ENCODE measurements at regions not wholly inside any gene's neighbourhood (a gene's known extent, or its start where the extent isn't known, plus 50 kb on each side); places are given as distances from the start of the nearest gene placed in this dataset.

- no peak for DNase-seq
Measured at GRCh38 chr7:36011588-36011965, 141.5 kb upstream of the EEPD1 start.

GRCh38 chr7:36013246-36014014 lies 139.6 kb upstream of the EEPD1 start:
- no peak for DNase-seq

GRCh38 chr7:36014961-36015360 lies 138.1 kb upstream of the EEPD1 start:
- no peak for DNase-seq

GRCh38 chr7:36015733-36016132 lies 137.3 kb upstream of the EEPD1 start:
- no peak for DNase-seq

GRCh38 chr7:36016648-36017047 lies 136.4 kb upstream of the EEPD1 start:
- DNase-seq, result no peak

- DNase-seq, result no peak
Measured at GRCh38 chr7:36017111-36017510, 135.9 kb upstream of the EEPD1 start.

DNA sequence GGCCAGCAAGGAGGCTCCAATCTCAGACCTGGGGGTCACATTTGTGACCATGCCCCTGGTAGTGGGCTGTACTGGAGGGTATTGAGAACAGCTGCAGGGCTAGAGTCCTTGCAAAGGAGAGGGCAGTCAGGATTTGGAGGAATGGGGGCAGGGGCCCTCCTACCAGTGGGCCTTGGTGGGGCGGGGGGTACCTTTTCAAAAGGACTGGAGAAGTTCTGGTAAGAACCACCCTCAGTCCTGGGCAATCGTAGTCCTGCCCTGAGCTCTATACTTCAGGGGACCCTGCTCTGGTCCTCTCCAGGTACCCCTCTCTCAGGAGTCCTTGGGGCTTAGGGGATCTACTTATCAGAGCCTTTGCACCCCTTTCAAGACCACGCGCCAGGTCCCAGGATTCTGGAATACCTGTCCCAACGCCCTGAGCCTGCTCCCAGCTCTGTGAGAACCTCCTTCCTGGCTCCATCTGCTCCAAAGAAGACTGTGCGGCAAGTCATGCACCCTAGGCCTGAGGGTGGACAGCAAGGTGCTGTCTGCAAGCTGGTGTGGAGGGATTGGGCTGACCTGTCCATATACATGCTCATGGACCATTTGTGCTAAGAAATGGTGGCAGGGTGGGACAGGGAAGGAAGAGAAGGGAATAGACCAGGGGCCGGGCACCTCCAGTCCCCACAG lies 134.1 kb upstream of the EEPD1 start:
- no peak for DNase-seq

GRCh38 chr7:36019538-36019937 lies 133.5 kb upstream of the EEPD1 start:
- DNase-seq, result no peak

GRCh38 chr7:36019980-36020379 lies 133.1 kb upstream of the EEPD1 start:
- no peak for DNase-seq

DNA sequence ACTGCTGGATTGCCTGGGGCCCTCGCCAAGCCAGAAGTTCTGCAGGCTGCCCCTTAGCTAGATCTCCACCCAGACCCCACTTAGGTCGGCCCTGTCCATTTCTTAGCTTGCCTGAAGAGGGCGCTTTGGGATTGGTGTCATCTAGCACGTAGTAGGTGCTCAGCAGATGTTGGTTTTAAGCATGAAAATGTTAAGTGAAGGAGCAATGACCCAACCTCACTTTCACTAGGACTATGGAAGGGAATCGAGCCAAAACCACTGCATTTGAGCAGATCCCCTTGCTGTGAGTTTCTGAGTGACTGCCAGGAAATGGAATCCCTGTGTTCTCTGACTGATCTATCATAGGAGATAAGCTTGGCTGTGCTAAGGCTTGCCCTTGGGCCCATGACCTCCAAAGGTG lies 131.7 kb upstream of the EEPD1 start:
- DNase-seq, result no peak

- no peak for DNase-seq
Measured at GRCh38 chr7:36021917-36022550, 131.0 kb upstream of the EEPD1 start.

GRCh38 chr7:36023033-36023560 lies 130.0 kb upstream of the EEPD1 start:
- DNase-seq, result peak; percentile 36

DNA sequence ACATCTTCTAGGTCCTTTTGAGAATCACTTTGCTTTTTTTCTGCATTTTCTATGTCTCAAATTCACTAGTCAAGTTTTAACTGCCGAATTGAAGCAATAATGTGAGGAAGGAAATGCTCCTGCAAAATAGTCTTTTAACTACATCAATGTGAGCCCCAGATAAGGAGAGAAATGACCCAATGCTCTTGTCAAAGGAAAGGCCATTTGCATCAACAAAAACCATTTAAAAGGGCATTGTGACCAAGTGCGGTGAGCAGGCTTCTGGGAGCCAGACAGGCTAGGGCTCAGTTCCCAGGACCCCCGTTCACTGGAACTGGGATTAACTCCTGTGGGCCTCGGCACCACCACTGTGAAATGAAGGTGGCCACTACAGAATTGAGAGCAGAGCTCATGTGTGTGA lies 127.9 kb upstream of the EEPD1 start:
- DNase-seq, result no peak

GRCh38 chr7:36029311-36029710 lies 123.7 kb upstream of the EEPD1 start:
- no peak for DNase-seq

GRCh38 chr7:36029853-36030515 lies 123.1 kb upstream of the EEPD1 start:
- no peak for DNase-seq

GRCh38 chr7:36032361-36032818 lies 120.7 kb upstream of the EEPD1 start:
- DNase-seq, result no peak

DNA sequence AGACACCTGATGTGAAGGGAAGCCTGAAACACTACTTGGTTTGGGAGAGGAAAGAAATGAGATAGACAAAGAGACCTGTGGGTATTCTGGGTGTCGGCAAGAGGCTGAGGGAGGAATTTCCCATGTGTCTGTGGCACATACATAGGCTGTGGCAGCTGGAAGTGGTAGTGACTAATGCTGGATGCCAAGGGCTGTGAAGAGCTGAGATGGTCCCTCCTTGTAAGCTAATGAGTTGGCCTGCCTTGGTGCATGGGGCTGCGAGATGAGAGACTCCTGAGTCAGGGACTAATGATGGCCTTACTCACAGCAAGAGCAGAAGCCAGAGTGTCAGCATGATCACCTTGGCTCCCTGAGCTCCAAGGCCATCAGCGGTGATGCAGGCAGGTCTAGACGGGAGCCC lies 119.0 kb upstream of the EEPD1 start:
- DNase-seq, result no peak

DNA sequence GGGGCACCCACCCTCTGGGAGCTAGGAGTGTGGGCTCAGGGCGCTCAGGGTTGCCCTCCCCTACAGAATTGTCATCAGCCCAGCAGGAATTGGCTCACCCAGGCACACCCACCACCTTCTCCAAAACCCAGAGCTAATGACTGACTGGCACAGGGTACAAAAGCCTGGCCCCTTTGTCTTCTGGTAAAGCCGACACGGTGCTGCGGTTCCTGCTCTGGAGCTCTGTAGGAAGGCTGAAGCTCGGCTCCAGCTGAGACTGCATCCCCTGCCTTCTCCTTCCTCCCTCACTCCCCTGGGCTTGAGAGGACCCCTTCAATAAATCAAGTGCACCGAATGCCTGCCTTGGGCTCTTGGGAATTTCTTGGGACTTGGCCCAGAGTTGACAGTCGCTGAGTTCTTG lies 117.9 kb upstream of the EEPD1 start:
- DNase-seq, result no peak

DNA sequence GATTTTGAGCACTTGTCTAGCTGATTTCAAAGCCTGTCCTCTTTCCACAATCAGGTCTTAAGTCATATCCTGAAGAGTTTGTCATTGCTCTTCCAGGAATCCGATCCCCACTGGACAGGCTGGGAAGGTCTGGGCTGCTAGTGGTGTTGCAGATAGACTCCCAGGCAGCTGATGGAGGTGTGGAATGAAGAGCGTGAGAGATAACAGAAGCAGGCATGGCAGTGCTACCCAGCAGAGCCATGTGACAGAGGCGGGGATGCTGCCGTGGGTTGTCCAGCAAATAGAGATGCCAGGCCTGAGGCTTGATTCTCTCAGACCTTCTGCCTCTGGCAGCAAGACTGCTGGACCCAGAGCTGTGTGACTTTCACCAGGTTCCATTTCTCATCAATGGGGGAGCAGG lies 116.5 kb upstream of the EEPD1 start:
- no peak for DNase-seq

DNA sequence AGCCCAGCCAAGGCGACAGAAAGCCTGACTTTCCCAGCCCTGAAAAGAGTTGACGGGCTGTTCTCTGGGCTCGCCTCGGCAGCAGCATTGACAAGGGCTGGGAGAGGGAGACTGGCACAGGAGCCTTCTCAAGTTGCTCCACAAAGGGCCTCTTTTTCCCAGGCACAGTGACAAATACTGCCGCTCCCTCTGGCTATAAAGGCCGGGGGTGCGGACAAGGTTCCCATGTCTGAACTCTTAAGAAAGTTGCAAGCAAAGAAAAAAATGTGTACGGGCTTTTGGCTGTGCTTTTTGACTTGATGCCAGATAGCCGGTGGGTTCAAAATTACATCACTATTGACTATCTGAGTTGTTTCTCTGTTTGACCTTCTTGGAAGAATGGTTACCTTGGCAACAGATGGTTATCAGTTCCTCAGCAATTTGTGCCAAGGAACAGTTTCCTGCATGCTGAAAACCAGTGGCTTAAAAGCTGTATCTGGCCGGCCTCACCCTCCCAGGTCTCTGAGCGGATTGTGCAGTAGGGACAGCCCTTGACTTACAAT lies 115.9 kb upstream of the EEPD1 start:
- DNase-seq, result no peak

- no peak for DNase-seq
Measured at GRCh38 chr7:36038063-36038721, 114.9 kb upstream of the EEPD1 start.

DNA sequence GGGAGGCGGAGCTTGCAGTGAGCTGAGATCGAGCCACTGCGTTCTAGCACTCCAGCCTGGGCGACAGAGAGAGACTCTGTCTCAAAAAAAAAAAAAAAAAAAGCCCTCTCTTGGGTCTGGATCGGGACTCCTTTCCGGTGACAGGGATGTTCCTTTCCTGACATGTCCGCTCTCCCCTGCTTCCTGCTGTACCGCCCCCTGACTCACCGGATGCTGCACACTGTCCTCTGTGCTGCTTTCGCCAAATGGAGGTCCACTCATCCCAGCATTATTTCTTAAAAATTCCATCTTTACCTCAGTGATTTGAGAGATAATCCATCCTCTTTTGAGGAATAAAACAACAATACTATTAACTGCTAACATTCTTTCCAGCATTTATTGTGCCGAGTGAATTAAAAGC lies 113.8 kb upstream of the EEPD1 start:
- no peak for DNase-seq

- DNase-seq, result no peak
Measured at GRCh38 chr7:36039671-36040070, 113.4 kb upstream of the EEPD1 start.
